GM12878 (cell line): ENCODE measurements at regions not wholly inside any gene's neighbourhood (a gene's known extent, or its start where the extent isn't known, plus 50 kb on each side); places are given as distances from the start of the nearest gene placed in this dataset.

Experiments
- ATAC-seq: fragments of 200-7000 bp; cut with Tn5 transposase; 3 replicates; pipeline ENCODE4 v1.9.1; 2020; ENCODE audit warnings: mild to moderate bottlenecking, moderate library complexity
- BruUV-seq: library from RNA; stranded (reverse); fragments of 400-500 nt; replicated peaks from 2 replicates; lab custom pipeline; 2021; lab: Mats Ljungman, UMichigan
- CTCF ChIA-PET: fragments of 300-600 bp; sonication (Branson Sonifier 250); formaldehyde crosslinking; extraction: SDS; loops from one replicate; lab custom pipeline; 2021; ENCODE audit warnings: inconsistent platforms; lab: Yijun Ruan, JAX
- POLR2A ChIA-PET: fragments of 350-600 bp; formaldehyde crosslinking; extraction: SDS; loops from one replicate; lab custom pipeline; 2021; ENCODE audit warnings: inconsistent platforms; lab: Charles Lee
- RAD21 ChIA-PET: fragments of 300-600 bp; sonication (Branson Sonifier 250); formaldehyde crosslinking; loops from one replicate; lab custom pipeline; 2023; ENCODE audit warnings: antibody characterized with exemption; ENCODE audit not compliant: unreplicated experiment; lab: Charles Lee
- SMC1A ChIA-PET: fragments of 300-600 bp; sonication (Branson Sonifier 250); formaldehyde crosslinking; loops from one replicate; lab custom pipeline; 2023; ENCODE audit not compliant: unreplicated experiment, uncharacterized antibody; lab: Charles Lee
- DNase-seq: peaks from one replicate; pipeline ENCODE4 v3.0.0-alpha.2; 2011; ENCODE audit warnings: low read depth, low spot score
- FAIRE-seq: peaks from 3 replicates; lab custom pipeline; 2011; peaks lifted over from hg19 to GRCh38; lab: Jason Lieb, UNC
- H2AFZ ChIP-seq: 2 replicates; pipeline ENCODE4 v1.6.0; 2011; ENCODE audit warnings: low read depth, low read length, control low read depth; ENCODE audit not compliant: control insufficient read depth
- H3K27ac ChIP-seq: 2 replicates; pipeline ENCODE4 v1.5.1; 2011; ENCODE audit warnings: control low read depth; ENCODE audit not compliant: control insufficient read depth, insufficient read depth
- H3K27me3 ChIP-seq, 2 experiments: replicated peaks in 1 of 2; 2 replicates each; pipeline versions ENCODE4 v1.6.0 to v1.6.1; 2011; ENCODE audit warnings: low read length in 1 of 2; ENCODE audit not compliant: control insufficient read depth in 2 of 2, insufficient read depth in 2 of 2
- H3K36me3 ChIP-seq, 2 experiments: 2 replicates each; pipeline ENCODE4 v1.5.1; 2011; ENCODE audit warnings: low read length in 1 of 2; ENCODE audit not compliant: control insufficient read depth in 2 of 2, insufficient read depth in 2 of 2
- H3K4me1 ChIP-seq: 2 replicates; pipeline ENCODE4 v1.6.1; 2011; ENCODE audit warnings: mild to moderate bottlenecking, low read length, moderate library complexity, mixed read lengths; ENCODE audit not compliant: control insufficient read depth, insufficient read depth
- H3K4me2 ChIP-seq: 2 replicates; pipeline ENCODE4 v1.6.0; 2011; ENCODE audit warnings: control low read depth; ENCODE audit not compliant: control insufficient read depth, insufficient read depth
- H3K4me3 ChIP-seq: fragments of 200-600 bp; sonication (generic); 2 replicates; pipeline ENCODE4 v1.5.1; 2016
- H3K79me2 ChIP-seq: 2 replicates; pipeline ENCODE4 v1.6.0; 2011; ENCODE audit warnings: low read length; ENCODE audit not compliant: control insufficient read depth, insufficient read depth
- H3K9ac ChIP-seq: 2 replicates; pipeline ENCODE4 v1.8.0; 2011; ENCODE audit warnings: low read length, control low read depth, mixed read lengths; ENCODE audit not compliant: control insufficient read depth, insufficient read depth
- H3K9me3 ChIP-seq: replicated peaks from 3 replicates; pipeline ENCODE4 v1.5.1; 2011; ENCODE audit warnings: mild to moderate bottlenecking, low read length; ENCODE audit not compliant: control insufficient read depth, insufficient read depth
- H4K20me1 ChIP-seq: 2 replicates; pipeline ENCODE4 v1.6.0; 2011; ENCODE audit not compliant: control insufficient read depth, insufficient read depth
- IKZF1 ChIP-seq: fragments of 450-650 bp; conservative IDR thresholded peaks from 2 replicates; pipeline ENCODE4 v1.6.1; 2017; ENCODE audit warnings: antibody characterized with exemption, mild to moderate bottlenecking
- POLR2AphosphoS5 ChIP-seq: IDR thresholded peaks from 2 replicates; pipeline ENCODE4 v1.6.1; 2011; ENCODE audit warnings: mild to moderate bottlenecking, low read length, inconsistent platforms
- SIX5 ChIP-seq: IDR thresholded peaks from 2 replicates; pipeline ENCODE4 v1.6.1; 2011; ENCODE audit warnings: mild to moderate bottlenecking, low read depth, low read length, moderate library complexity; ENCODE audit not compliant: severe bottlenecking
- SUPT20H ChIP-seq: IDR thresholded peaks from 2 replicates; pipeline ENCODE4 v1.6.1; 2011; ENCODE audit warnings: low read depth, mild to moderate bottlenecking, low read length, moderate library complexity, borderline replicate concordance; ENCODE audit not compliant: control insufficient read depth
- WGBS: methylation state at CpG from one replicate; pipeline ENCODE4 v1.1.6; 2016; ENCODE audit warnings: low lambda C conversion rate; ENCODE audit not compliant: insufficient replicate concordance, insufficient coverage; ENCODE audit errors: missing lambda C conversion rate; 5-methylcytosine and 5-hydroxymethylcytosine counted together
- in situ Hi-C: fragments of 300-500 bp; cut with MboI; formaldehyde crosslinking; loops from 9 replicates; pipeline ENCODE4 v1.14.3; 2018; ENCODE audit warnings: mixed read lengths
- intact Hi-C: fragments of 100-400 bp; cut with micrococcal nuclease; formaldehyde crosslinking; loops from one replicate; pipeline ENCODE4 v1.14.2; 2022; ENCODE audit not compliant: unreplicated experiment
- TF ChIP-seq, protein P1 (sequence below): fragments of 450-650 bp; IDR thresholded peaks from 2 replicates; pipeline ENCODE4 v1.6.1; 2017; ENCODE audit warnings: borderline replicate concordance
- TF ChIP-seq, protein P2 (sequence below): fragments of 450-650 bp; IDR thresholded peaks from 2 replicates; pipeline ENCODE4 v1.6.1; 2018; ENCODE audit warnings: borderline replicate concordance, mild to moderate bottlenecking; ENCODE audit not compliant: partially characterized antibody

DNA sequence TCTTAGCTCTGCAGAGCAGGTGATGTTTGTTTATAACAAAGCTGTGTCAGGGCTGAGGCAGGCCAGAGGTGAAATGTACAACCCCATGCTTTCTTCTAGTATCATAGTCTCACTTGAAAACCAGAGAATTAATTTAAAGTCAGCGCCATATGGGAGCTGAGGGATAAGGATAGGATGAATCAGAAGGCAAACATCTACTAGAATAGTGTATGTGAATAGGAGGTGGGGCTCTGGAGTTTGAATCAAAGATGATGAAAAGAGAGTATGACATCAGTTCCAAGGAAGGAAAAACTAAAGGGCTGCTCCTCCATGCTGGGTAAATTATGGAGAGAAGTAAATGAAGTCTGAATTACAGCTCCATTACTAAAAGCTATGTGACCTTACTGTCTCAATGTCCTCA lies 441.5 kb downstream of the RASEF start:
- TF ChIP-seq, protein P1, sequence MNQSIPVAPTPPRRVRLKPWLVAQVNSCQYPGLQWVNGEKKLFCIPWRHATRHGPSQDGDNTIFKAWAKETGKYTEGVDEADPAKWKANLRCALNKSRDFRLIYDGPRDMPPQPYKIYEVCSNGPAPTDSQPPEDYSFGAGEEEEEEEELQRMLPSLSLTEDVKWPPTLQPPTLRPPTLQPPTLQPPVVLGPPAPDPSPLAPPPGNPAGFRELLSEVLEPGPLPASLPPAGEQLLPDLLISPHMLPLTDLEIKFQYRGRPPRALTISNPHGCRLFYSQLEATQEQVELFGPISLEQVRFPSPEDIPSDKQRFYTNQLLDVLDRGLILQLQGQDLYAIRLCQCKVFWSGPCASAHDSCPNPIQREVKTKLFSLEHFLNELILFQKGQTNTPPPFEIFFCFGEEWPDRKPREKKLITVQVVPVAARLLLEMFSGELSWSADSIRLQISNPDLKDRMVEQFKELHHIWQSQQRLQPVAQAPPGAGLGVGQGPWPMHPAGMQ: no peak
- TF ChIP-seq POLR2AphosphoS5: no peak
- TF ChIP-seq SIX5: no peak
- TF ChIP-seq SUPT20H: no peak
- TF ChIP-seq, protein P2, sequence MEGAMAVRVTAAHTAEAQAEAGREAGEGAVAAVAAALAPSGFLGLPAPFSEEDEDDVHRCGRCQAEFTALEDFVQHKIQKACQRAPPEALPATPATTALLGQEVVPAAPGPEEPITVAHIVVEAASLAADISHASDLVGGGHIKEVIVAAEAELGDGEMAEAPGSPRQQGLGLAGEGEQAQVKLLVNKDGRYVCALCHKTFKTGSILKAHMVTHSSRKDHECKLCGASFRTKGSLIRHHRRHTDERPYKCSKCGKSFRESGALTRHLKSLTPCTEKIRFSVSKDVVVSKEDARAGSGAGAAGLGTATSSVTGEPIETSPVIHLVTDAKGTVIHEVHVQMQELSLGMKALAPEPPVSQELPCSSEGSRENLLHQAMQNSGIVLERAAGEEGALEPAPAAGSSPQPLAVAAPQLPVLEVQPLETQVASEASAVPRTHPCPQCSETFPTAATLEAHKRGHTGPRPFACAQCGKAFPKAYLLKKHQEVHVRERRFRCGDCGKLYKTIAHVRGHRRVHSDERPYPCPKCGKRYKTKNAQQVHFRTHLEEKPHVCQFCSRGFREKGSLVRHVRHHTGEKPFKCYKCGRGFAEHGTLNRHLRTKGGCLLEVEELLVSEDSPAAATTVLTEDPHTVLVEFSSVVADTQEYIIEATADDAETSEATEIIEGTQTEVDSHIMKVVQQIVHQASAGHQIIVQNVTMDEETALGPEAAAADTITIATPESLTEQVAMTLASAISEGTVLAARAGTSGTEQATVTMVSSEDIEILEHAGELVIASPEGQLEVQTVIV: no peak
- no peak for TF ChIP-seq IKZF1
- POLR2A ChIA-PET: no interaction called here
- SMC1A ChIA-PET: no interaction called here
- CTCF ChIA-PET: no interaction called here
- no peaks in the 10 kb centered on the region for H3K27me3 ChIP-seq
- H3K4me2 ChIP-seq: no peak overlapping the region
- no peak overlapping the region for H3K4me3 ChIP-seq
- WGBS: 0% methylated on average over 1 of the region's 1 CpG
- ATAC-seq: no peak
- no peak overlapping the region for H3K27ac ChIP-seq
- no peaks in the 10 kb centered on the region for H3K4me1 ChIP-seq
- DNase-seq: no peak
- H3K9me3 ChIP-seq: no peaks in the 10 kb centered on the region
- FAIRE-seq: no peak
- no TSS peak for BruUV-seq
- H4K20me1 ChIP-seq: no peaks in the 10 kb centered on the region
- in situ Hi-C loops: no loop called here
- H2AFZ ChIP-seq: no peak overlapping the region
- RAD21 ChIA-PET: no interaction called here
- no peak overlapping the region for H3K9ac ChIP-seq
- intact Hi-C loops: no loop called here
- no peaks in the 10 kb centered on the region for H3K79me2 ChIP-seq
- H3K36me3 ChIP-seq: no peaks in the 10 kb centered on the region
